ENCODE measurements at regions not wholly inside any gene's neighbourhood (a gene's known extent, or its start where the extent isn't known, plus 50 kb on each side); places are given as distances from the start of the nearest gene placed in this dataset.
A peak's percentile ranks its signal among the peaks of the same experiment; 100 is the strongest.
"Not testable (repeated sequence)": the region's sequence is repeated elsewhere in the genome, so short reads cannot be mapped to it uniquely, and the experiment has no call there.

GRCh38 chr1:59201341-59201740 is 95.6 kb upstream of the FGGY start:
- intact Hi-C loops (cut with DNase I) = no loop called here
- H3K4me3 ChIP-seq = no peak overlapping the region
- DNase-seq (ENCODE audit: extremely low spot score in 2 of 2) = no peak
- no peak overlapping the region for H3K27ac ChIP-seq
- TF ChIP-seq, protein P1, sequence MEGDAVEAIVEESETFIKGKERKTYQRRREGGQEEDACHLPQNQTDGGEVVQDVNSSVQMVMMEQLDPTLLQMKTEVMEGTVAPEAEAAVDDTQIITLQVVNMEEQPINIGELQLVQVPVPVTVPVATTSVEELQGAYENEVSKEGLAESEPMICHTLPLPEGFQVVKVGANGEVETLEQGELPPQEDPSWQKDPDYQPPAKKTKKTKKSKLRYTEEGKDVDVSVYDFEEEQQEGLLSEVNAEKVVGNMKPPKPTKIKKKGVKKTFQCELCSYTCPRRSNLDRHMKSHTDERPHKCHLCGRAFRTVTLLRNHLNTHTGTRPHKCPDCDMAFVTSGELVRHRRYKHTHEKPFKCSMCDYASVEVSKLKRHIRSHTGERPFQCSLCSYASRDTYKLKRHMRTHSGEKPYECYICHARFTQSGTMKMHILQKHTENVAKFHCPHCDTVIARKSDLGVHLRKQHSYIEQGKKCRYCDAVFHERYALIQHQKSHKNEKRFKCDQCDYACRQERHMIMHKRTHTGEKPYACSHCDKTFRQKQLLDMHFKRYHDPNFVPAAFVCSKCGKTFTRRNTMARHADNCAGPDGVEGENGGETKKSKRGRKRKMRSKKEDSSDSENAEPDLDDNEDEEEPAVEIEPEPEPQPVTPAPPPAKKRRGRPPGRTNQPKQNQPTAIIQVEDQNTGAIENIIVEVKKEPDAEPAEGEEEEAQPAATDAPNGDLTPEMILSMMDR (IDR thresholded peaks at IDR 0.05) = no peak
- TF ChIP-seq POLR2AphosphoS5 (IDR thresholded peaks at IDR 0.05; ENCODE audit: insufficient read depth in 1 of 2, low read depth in 1 of 2) = no peak
- no peak for TF ChIP-seq POLR2A (IDR thresholded peaks at IDR 0.05)
- no peaks in the 10 kb centered on the region for H3K27me3 ChIP-seq
- no peaks in the 10 kb centered on the region for H3K36me3 ChIP-seq
- H3K9me3 ChIP-seq = no peaks in the 10 kb centered on the region
- H3K4me1 ChIP-seq = peaks cover 18% of the 10 kb centered on the region

DNA sequence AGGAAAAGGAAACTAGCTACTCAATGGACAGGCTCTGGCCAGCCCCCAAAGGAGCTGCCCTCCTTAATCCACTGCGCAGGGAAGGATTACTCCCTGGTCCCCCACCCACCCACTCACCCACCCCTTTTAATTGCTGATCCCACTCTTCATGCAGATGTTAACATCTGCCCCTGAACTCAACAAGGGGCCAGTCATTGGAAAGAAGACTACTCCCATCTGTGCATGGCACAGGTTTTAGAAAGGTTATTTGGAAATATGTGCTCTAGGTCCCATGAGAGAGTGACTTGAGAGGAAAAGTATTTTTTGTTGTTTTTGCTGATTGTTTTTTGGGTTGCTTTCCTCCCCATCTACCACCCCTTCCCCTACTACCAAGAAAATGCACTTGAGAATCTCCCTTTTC is 94.4 kb upstream of the FGGY start:
- intact Hi-C loops (cut with DNase I) = no loop called here
- no peak overlapping the region for H3K4me3 ChIP-seq
- no peak overlapping the region for H3K27ac ChIP-seq
- TF ChIP-seq, protein P1 (IDR thresholded peaks at IDR 0.05) = no peak
- TF ChIP-seq POLR2AphosphoS5 (IDR thresholded peaks at IDR 0.05; ENCODE audit: insufficient read depth in 1 of 2, low read depth in 1 of 2) = no peak
- no peak for TF ChIP-seq POLR2A (IDR thresholded peaks at IDR 0.05)
- H3K36me3 ChIP-seq = no peaks in the 10 kb centered on the region
- no peaks in the 10 kb centered on the region for H3K27me3 ChIP-seq
- DNase-seq (ENCODE audit: extremely low spot score in 2 of 2) = no peak
- peaks cover 18% of the 10 kb centered on the region for H3K4me1 ChIP-seq
- H3K9me3 ChIP-seq = no peaks in the 10 kb centered on the region

GRCh38 chr1:59204001-59204400 is 92.9 kb upstream of the FGGY start:
- DNase-seq (ENCODE audit: extremely low spot score in 2 of 2) = no peak
- Histone ChIP-seq H3K4me1 (peaks cover 12% of the 10 kb centered on the region), H3K36me3 (no peaks in the 10 kb centered on the region), H3K27ac (peak overlapping the region; percentile 13), H3K4me3 (no peak overlapping the region), H3K27me3 (no peaks in the 10 kb centered on the region), H3K9me3 (no peaks in the 10 kb centered on the region)
- intact Hi-C loops (cut with DNase I) = no loop called here
- TF ChIP-seq POLR2AphosphoS5 (IDR thresholded peaks at IDR 0.05; ENCODE audit: insufficient read depth in 1 of 2, low read depth in 1 of 2) = peak in 1 of 2 donors; percentile 54
- TF ChIP-seq, protein P1 (IDR thresholded peaks at IDR 0.05) = no peak

- intact Hi-C loops (cut with DNase I); DNase-seq (ENCODE audit: extremely low spot score in 2 of 2); H3K36me3 ChIP-seq; H3K27ac ChIP-seq; H3K9me3 ChIP-seq; H3K27me3 ChIP-seq; H3K4me3 ChIP-seq: not testable (repeated sequence)
- H3K4me1 ChIP-seq = peaks cover 12% of the 10 kb centered on the region
Observed at GRCh38 chr1:59206616-59207015, 90.3 kb upstream of the FGGY start.

GRCh38 chr1:59210430-59210829 is 86.5 kb upstream of the FGGY start:
- H3K27ac ChIP-seq; H3K36me3 ChIP-seq; H3K4me1 ChIP-seq; H3K27me3 ChIP-seq; DNase-seq (ENCODE audit: extremely low spot score in 2 of 2); intact Hi-C loops (cut with DNase I); H3K4me3 ChIP-seq; H3K9me3 ChIP-seq: not testable (repeated sequence)

DNA sequence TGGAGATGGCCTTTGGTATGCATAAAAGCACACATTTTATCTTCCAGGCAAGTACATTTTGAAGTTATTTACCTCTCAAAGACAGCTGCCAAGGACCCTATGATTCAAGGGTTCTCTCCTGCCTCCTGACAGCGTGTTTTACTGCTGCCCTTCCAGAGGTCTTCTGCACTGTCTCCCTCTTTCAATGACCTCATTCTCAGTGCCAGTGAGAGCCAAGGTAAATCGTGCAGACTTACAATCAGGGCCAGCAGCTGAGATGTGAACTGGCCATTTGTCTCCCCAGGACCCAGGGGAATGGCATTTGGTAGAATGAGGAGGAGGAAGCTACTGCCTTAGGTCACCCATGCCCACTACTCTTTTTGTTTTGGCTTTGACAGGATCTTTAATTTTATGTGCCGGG is 84.2 kb upstream of the FGGY start:
- Histone ChIP-seq H3K4me3 (no peak overlapping the region), H3K27ac (no peak overlapping the region), H3K36me3 (no peaks in the 10 kb centered on the region), H3K9me3 (no peaks in the 10 kb centered on the region), H3K27me3 (no peaks in the 10 kb centered on the region), H3K4me1 (no peaks in the 10 kb centered on the region)
- TF ChIP-seq, protein P1 (IDR thresholded peaks at IDR 0.05) = no peak
- no peak for DNase-seq (ENCODE audit: extremely low spot score in 2 of 2)
- intact Hi-C loops (cut with DNase I) = no loop called here
